Right lobe of liver (tissue), 4 donors: ENCODE measurements at regions not wholly inside any gene's neighbourhood (a gene's known extent, or its start where the extent isn't known, plus 50 kb on each side); places are given as distances from the start of the nearest gene placed in this dataset.

Source experiments
- CTCF ChIP-seq, 4 donors: fragments of 200-600 bp in 3 of 4; fragments of 450-650 bp in 1 of 4; IDR thresholded peaks; one replicate each; pipeline versions ENCODE4 v1.5.1 to v1.8.0; 2016 to 2022; ENCODE audit warnings: antibody characterized with exemption in 4 of 4, mild to moderate bottlenecking in 2 of 4
- POLR2A ChIP-seq: fragments of 450-650 bp; IDR thresholded peaks from one replicate; pipeline ENCODE4 v1.6.1; 2017; ENCODE audit warnings: antibody characterized with exemption, mild to moderate bottlenecking
- donor health status: DM: no; HTN: no; CAD: no.
- donor health status: DM: no; HTN: no; CAD: no.
- donor health status: DM: no; HTN: yes; CAD: no.

- TF ChIP-seq POLR2A (no peak), CTCF (IDR thresholded peaks at IDR 0.05) (no peak)
Observed at GRCh38 chr5:125202353-125202752, 455.9 kb upstream of the ZNF608 start.
